Activated CD4-positive, alpha-beta T cell treated with anti-CD3 and anti-CD28 coated beads, Interleukin-2, amount 50 U/mL, for 4 hours (primary cell): ENCODE measurements at regions not wholly inside any gene's neighbourhood (a gene's known extent, or its start where the extent isn't known, plus 50 kb on each side); places are given as distances from the start of the nearest gene placed in this dataset.
"Not testable (repeated sequence)": the region's sequence is repeated elsewhere in the genome, so short reads cannot be mapped to it uniquely, and the experiment has no call there.

ENCODE experiments used
- DNase-seq, 2 experiments: peaks; one replicate each; pipeline ENCODE4 v3.0.0-alpha.2; 2020

GRCh38 chrX:9390121-9390520 is 74.7 kb upstream of the TBL1X start:
- DNase-seq = no peak

GRCh38 chrX:9390693-9391368 is 74.0 kb upstream of the TBL1X start:
- no peak for DNase-seq

GRCh38 chrX:9392445-9392844 is 72.4 kb upstream of the TBL1X start:
- no peak for DNase-seq

GRCh38 chrX:9393571-9393970 is 71.3 kb upstream of the TBL1X start:
- DNase-seq = no peak

GRCh38 chrX:9394212-9394611 is 70.6 kb upstream of the TBL1X start:
- DNase-seq = no peak

GRCh38 chrX:9396930-9397329 is 67.9 kb upstream of the TBL1X start:
- DNase-seq = no peak

- DNase-seq = no peak
Measured at GRCh38 chrX:9401051-9401450, 63.8 kb upstream of the TBL1X start.

- DNase-seq = no peak
Measured at GRCh38 chrX:9403374-9403773, 61.5 kb upstream of the TBL1X start.

- DNase-seq = not testable (repeated sequence)
Measured at GRCh38 chrX:9405635-9406034, 59.2 kb upstream of the TBL1X start.

- DNase-seq = not testable (repeated sequence)
Measured at GRCh38 chrX:9410889-9411288, 54.0 kb upstream of the TBL1X start.

GRCh38 chrX:9411682-9412081 is 53.2 kb upstream of the TBL1X start:
- DNase-seq = not testable (repeated sequence)

- DNase-seq = no peak
Measured at GRCh38 chrX:9414416-9414815, 50.4 kb upstream of the TBL1X start.
